Fibroblast of the conjunctiva (primary cell): ENCODE measurements at regions not wholly inside any gene's neighbourhood (a gene's known extent, or its start where the extent isn't known, plus 50 kb on each side); places are given as distances from the start of the nearest gene placed in this dataset.

Experiments
- DNase-seq: peaks from one replicate; pipeline ENCODE4 v3.0.0-alpha.2; 2010; ENCODE audit warnings: low read depth

DNA sequence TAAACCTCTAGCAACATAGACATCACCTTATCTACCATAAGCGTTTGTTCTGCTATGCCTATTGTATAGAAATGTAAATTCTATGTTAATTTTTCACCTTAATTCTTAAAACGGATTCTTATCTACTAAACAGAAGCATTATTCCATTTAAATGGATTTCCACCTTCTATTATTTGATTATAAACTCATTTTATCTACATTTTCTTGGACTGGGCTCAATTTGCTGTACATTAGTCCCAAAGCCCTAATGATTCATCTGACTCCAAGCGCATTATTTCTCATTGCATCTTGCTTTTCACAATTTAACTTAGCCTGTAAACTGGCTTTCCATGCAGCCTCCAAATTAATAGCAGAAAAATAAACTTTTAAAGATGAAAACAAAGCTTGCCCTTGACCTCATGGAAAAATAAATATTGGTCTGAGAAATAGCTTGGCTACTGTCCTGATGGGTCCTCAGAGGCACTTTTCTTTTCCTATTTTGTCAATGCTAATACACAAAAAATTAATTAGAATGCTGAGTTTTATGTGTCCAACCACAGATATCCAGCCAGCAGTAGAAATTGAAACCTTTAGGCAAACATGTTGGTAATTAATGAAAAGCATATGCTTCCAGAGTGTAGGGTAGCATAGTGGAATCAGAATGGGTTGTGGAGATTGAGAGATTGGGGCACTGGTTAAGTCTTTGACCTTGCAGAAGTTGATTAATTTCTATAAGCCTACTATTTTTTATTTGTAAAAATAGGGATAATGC lies 81.4 kb upstream of the CFAP20DC start:
- peak; percentile 66 for DNase-seq

DNA sequence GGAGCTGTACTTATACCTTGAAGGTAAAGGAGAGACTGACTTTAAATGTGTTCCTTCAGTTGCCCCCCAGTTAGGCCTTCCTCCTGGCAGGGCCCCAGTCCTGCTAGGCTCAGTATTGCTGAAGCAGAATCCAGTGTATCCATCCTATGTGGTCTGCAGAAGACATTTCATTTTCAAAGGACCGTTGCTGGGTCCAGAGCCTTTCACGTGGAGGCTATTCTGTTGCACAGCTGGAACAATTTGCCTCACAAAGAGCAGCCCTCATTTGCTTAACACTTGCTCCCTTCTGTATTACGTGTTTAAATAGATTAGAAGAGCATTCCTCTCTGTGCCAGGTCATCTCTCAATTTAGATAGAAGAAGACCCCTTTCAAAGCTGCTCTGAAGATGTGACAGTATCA lies 78.9 kb upstream of the CFAP20DC start:
- no peak for DNase-seq

DNA sequence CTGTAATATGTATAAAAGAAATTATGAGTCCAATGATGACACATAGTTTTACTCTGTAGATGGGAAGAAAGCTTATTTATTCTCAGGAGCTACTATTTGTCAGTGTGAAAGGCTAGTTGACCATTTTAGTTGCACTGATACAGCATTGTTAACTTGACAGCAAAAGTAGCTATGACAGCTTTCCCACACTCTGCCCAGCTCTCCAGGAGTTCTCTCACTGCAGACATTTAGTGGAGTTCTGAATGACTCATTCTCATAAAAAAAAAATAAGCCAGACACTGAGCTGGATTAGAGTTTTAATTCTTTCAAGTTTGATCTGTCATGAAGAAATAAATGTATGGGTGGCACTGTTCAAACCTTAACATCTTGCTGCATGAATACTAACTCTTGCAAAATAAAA lies 77.2 kb upstream of the CFAP20DC start:
- peak; percentile 22 for DNase-seq

GRCh38 chr3:59126446-59126845 lies 76.6 kb upstream of the CFAP20DC start:
- no peak for DNase-seq

GRCh38 chr3:59121346-59122144 lies 71.7 kb upstream of the CFAP20DC start:
- DNase-seq = no peak

GRCh38 chr3:59118928-59119327 lies 69.1 kb upstream of the CFAP20DC start:
- no peak for DNase-seq

GRCh38 chr3:59117396-59117795 lies 67.6 kb upstream of the CFAP20DC start:
- no peak for DNase-seq

- no peak for DNase-seq
Observed at GRCh38 chr3:59116233-59116537, 66.4 kb upstream of the CFAP20DC start.

DNA sequence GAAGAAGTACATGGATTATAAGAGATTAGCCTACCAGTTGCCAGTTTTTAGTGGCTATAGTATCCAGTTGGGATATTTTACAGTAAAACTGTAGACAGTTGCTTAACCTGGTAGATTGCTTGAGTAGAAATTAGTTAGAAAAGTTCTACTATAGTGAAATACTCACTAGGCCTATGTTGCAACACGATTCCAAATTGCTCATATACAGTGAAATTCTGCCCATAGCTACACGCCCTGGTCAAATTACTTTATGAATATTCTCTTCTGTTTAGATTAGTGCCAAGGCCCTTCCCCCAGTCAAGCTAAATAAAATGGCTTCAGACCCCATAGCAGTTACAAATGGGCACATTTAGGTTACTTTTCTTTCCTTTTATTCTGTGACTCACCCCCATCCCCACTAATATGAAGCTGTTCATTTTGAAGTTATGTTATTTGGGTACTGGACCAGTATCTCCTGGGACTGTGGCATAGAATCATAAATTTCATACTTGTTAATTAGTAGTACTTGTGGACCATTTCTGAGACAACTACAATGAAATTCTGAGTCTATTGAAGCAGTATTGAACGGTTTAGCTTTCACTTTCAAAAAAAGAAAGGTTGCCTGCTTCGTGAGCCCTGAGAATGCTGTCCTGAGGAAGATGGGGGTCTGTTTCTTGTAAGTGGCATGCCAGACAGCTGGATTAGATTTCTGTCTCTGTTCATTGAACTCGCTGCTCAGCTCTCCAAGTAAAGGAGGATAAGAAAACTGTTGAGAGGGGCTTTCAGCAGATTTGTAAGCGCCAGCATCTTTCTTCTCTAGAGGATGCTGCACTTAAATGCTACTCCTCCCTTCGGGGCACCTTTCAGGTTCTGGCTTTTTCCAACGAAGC lies 65.8 kb upstream of the CFAP20DC start:
- DNase-seq = peak; percentile 47

DNA sequence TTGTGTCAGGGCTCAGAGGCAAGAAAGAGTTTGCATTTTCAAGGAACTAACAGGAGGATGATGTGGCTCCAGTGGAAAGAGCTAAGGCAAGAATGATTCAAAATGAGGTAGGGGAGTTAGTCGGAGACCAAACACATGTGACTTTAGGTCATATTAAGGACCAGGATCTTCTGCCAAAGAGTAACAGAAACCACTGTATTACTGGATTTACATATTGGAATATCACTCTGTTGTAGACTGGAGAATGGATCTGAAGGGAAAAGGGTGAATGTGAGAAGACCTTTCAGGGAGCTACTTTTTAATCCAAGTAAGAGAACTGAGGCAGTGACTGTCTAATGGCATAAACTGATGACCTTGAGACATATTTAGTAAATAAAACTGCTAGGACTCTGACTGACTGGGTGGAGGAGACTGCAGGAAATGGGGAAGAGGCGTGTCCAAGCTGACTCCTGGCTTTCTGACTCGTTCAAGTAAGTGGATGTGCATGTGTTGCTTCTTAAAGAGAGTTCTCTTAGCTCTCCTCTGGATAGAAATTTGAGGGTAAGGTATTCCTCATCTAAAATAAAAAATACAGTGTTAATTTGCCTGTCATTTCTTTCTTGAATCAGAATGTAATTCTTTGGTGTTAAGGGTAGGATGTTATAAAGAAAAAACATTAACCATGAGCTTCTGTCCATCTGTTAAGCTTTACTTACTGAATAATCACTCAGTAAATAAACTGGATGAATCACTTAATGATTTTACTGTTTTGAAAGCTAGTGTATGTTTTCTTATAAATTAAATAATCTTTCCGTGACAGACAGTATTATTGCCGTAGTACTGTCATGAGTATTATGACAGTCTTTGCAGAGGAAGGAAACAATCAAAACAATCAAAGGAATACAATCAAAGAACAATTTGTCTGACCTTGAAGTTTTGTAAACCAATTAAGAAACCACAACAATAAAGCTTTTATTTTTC lies 58.3 kb upstream of the CFAP20DC start:
- DNase-seq = no peak

DNA sequence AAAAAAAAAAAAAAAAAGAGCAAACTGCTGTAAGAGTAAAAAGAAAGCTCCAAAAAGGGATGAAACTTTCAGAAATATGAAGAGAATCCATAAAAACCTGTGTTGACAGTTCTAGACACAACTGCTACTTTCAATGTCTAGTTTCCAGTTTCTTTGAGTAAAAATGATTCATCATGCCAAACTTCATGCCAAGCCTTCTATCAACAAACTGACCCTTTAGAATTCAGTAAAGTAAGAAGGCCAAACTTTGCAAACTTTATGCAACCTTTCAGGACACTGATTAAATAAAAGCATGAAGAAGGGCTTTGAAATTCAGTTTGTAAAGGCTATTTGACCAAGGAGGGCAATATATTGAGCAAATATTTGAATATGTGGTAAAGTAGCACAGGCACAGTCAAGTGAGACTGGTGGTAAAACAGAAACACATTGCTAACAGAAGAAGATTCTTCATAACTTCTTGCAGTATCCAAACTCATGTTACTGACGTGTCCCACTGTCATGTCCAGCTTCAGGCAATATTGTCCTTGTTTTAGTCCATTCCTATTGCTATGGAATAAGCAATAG lies 56.3 kb upstream of the CFAP20DC start:
- DNase-seq = no peak

GRCh38 chr3:59103552-59103951 lies 53.7 kb upstream of the CFAP20DC start:
- DNase-seq = no peak

GRCh38 chr3:59101231-59101736 lies 51.5 kb upstream of the CFAP20DC start:
- no peak for DNase-seq
